HG02623 (cell line): ENCODE measurements at regions not wholly inside any gene's neighbourhood (a gene's known extent, or its start where the extent isn't known, plus 50 kb on each side); places are given as distances from the start of the nearest gene placed in this dataset.
"Not testable (repeated sequence)": the region's sequence is repeated elsewhere in the genome, so short reads cannot be mapped to it uniquely, and the experiment has no call there.

Source experiments
- ATAC-seq: cut with Tn5 transposase; IDR thresholded peaks from one replicate; pipeline ENCODE4 v1.9.1; 2021; ENCODE audit warnings: moderate library complexity; ENCODE audit not compliant: unreplicated experiment

DNA sequence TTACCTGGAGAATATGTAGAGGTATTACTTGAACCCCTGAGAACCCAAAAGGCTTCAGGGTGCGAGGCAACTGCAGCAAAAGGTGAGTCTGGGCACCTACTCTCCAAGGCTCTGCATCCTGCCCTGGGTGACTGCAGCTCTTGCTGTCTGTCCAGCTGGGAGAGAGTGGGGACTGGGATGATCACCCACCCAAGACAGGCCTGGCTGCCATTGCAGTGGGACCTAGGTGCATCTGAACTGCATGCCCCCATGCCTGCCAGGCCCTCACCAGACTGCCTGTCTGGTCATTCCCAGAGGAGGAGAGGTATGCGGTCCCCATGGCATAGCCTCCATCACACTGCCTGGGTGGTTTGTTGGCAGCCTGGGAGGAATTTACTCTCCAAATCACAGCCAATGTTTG is 563.9 kb downstream of the TFAP2A start:
- no peak for ATAC-seq

DNA sequence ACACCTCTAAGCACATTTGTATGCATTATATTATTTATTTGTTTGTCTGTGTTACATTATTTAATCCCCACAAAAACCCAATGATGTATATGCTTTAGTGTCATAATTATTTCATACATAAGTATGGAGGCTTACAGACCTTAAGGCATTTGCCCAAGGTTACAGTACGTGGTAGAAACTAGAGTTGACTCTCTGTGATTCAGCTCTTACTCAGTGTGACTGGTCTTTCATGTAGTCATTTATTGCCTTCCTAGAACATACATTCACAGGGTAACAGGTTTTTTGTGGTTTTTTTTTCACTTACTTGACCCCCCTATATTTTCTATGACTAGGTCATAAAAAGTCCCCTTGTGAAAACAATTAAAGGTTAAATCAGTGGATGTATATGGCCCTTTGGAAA is 566.8 kb downstream of the TFAP2A start:
- no peak for ATAC-seq

DNA sequence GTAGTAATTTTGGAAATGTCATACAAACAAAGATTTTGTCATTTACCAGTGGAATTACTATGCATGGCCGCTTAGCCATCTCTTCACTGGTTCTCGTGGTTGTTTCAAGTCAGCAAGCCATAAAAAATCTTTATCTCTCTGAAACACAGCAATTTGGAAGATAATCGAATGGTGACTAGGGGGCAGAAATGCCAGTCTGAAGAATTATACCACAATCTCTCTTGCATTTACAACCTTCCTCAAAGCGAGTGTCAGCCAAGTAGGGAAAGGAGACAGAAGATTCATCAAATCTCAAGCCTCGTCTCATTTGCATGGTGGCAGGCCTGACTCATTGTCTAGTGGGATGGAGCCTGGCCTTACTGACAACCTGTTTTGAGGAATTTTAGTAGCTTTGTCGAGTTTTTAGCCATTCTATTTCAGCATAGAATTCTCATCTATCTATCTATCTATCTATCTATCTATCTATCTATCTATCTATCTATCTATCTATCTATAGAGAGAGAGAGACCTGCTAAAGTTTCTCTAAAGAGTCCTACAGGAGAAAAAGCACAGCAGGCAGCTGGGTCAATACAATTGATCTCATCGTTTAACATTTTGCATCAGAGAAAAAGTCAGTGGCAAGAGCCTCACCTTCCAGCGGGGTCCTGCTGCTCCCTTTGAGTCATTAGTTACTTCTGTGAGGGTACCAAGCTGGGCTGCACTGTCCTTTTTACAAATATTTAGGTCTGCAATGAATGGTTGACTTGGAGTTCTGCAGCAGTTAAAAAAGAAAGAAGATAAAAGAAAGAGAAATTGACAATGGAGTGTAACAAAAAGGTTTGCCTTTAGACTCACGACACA is 572.8 kb downstream of the TFAP2A start:
- no peak for ATAC-seq

DNA sequence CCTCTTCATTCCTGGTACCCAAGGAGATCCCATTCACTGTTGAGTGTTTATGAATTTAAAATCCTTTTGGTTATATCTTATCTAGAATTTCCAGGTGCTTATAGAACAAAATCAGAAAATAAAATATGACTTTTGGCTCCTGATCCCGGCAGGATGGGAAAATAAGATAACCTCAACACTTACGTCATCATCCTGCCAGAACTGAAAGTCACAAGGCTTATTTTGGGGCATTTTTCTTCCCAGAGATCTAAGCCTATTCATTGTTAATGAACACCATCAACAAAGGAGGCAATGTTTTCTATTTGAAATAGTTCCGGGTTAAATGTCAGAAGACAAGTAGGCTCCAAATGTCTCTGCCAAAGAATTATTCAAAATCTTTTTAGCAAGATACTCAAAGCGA is 580.6 kb downstream of the TFAP2A start:
- ATAC-seq = no peak

DNA sequence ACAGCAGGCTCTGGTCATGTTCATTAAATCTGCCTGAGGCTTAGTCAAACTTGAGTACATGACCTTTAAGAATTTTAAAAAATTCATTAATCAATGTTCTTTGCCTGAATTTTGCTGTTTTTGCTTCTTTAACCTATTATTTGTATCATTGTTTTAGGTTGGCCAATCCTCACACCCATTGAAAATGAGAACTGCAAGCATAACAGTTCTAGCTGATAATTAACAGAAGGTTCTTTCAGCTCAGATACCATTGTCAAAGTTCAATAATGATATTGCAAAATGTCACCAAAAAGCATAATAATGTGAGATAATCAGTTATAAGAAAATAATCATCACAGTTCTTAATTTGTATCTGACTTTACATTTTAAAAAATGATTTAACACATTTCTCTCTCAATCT is 583.1 kb downstream of the TFAP2A start:
- no peak for ATAC-seq

DNA sequence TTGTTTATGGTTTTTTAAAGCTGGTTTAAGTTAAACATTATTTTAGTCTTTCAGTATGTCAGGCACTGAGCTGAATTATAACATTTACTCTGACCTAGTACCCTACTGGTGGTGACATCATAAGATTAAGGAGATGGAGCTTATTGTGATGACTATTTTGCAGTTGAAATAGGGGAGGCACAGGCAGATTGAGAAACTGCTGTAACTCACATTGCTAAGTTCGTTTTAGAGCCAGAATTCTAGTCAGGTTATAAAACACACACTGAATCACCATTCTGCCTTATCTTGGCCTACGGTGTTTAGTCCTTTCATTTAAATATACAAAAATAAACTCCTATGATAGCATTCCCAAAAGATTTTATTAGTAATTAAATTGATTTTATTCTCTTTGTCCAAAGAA is 584.1 kb downstream of the TFAP2A start:
- no peak for ATAC-seq

DNA sequence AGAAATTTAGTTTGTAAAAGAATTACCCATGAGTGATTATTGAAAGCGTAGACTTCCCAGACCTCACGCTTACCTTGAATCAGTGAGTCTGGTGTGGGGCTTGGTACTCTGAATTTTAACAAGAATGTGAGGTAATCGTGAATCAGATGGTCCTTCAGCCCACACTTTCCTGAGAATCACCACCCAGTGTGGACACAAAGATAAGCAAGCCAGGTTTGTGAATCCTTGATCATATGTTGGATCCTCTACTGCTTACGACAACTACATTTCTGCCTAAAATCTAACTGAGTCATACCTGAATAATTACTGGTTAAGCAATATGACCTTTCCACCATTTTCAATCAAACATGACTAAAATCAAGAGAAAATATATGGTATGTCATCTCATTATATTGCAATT is 589.3 kb downstream of the TFAP2A start:
- no peak for ATAC-seq

DNA sequence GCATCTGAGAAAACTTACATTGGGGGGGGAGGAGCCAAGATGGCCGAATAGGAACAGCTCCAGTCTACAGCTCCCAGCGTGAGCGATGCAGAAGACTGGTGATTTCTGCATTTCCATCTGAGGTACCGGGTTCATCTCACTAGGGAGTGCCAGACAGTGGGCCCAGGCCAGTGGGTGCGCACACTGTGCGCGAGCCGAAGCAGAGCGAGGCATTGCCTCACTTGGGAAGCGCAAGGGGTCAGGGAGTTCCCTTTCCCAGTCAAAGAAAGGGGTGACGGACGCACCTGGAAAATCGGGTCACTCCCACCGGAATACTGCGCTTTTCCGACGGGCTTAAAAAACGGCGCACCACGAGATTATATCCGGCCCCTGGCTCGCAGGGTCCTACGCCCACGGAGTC is 604.1 kb downstream of the TFAP2A start:
- ATAC-seq = not testable (repeated sequence)

DNA sequence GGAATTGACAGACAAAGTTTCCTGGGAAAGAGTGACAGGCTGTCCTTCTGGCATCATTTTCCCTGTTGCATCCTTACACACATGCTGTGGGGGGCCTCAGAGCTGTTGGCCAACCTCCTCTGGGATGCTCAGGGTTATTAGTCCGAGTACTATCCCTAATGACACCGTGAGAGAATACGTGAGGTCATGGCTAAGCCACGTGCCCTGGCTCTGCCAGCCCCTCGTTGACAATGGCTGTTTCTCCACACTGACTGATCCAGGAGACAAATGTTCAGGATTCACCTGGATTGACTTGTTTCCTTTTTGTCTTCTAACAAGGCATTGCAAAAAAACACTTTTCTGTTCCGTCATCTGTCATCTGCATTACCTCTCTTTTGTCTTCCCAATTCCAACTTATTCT is 604.6 kb downstream of the TFAP2A start:
- ATAC-seq = no peak

DNA sequence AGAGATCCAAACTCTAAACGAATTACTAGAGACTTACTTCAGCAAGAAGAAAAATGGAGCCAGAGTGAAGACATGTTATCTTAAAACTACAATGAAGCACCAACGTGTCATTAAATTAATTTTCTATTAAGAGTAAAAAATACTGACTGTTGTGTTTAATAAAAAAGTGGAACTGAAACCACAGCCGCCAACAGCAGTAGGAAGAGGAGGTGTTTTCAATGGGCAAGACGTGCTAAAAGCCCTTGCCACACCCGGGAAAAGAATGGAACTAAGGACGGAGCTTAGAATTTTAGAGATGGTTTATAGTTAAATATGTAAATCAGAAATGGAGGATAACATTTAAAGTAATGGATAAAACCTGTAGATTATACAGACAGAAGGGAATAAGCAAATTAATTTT is 608.7 kb downstream of the TFAP2A start:
- ATAC-seq = no peak

DNA sequence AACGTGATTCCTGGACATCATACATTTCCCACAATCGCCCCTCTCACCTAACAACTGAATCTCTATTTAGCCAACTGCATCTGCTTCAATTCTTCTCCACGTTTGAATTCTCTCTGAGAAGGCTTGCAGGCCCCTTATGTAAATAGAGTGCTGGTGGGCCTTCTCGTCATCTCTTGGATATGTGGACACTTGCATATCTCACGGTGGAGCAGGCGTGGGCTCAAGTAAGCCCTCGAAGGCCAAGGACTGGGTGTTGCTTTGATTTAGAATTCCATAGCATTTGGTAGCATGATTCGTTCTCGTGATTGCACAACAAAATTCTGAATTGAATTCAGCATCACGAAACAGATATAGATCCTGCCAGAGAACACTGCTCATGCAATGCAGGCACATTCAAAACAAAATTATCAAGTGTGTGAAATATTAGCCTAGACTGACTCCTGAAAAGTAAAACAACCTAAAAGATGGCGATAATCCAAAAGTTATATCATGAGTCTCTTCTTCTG is 613.6 kb downstream of the TFAP2A start:
- no peak for ATAC-seq

DNA sequence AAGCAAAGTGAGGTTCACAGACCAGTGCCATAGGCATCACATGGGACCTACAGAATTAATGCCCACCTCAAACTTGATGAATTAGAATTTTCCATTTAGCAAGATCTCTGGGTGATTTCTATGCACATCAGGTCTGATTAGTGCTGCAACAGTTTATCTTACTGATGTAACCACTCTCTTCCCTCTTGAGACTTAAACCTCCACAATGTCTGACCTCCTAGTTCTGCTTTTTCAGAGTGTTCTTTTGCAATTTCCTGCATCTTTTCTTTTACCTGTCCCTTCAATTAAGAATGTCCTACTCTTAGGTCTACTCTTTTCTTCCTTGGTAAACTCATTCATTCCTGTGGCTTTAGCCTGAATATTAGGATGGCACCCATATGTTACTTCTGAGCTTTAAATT is 615.3 kb downstream of the TFAP2A start:
- ATAC-seq = no peak

DNA sequence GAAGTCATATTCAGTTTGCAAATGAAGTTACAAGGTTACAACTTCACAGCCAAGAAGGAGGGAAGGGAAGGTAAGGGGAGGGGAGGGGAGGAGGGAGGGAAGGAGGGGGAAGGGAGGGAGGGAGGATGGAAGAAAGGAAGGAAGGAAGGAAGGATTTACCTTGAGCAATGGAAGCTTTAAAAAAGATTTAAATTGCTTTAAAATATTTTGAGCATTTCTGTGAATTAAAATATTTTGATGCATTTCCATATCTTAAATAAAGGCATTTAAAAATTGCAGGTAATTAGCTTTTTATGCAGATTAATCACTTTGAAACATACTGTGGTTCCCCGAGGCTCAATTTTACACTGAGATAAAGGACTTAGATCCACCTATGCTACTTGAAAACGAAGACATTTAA is 618.0 kb downstream of the TFAP2A start:
- ATAC-seq = no peak

DNA sequence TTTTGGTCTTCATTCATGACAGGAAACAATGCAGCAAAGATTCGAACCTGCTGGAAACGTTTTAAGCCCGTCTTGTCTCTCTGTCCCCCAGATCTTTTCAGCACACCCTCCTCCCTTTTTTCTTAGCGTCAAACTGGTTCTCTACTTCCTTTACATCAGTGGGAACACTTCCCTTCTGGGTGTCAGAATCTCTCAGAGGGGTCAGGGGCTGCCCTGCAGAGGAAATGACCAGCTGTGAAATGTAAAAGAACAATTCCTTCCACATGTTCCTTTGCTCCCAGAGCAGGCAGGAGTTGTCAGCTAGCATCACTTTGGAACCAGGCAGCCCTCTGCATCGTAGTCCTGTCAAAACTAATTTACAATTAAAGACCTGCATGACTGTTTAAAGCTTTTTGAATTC is 619.0 kb downstream of the TFAP2A start:
- no peak for ATAC-seq

DNA sequence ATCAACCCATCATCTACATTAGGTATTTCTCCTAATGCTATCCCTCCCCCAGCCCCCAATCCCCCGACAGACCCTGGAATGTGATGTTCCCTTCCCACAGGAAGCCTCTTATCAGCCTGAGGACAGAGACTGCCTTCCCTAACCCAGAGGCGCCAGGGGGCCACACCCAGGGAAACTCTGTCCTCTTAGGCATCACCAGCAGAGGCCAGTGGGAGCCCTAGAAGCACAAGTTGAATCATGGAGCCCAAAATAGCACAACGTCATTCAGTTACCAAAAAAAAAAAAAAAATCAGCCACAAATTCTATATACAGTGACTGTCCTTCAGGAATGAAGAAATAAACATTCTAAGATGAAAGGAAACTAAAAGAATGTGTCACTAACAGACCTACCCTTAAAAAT is 625.7 kb downstream of the TFAP2A start:
- no peak for ATAC-seq

DNA sequence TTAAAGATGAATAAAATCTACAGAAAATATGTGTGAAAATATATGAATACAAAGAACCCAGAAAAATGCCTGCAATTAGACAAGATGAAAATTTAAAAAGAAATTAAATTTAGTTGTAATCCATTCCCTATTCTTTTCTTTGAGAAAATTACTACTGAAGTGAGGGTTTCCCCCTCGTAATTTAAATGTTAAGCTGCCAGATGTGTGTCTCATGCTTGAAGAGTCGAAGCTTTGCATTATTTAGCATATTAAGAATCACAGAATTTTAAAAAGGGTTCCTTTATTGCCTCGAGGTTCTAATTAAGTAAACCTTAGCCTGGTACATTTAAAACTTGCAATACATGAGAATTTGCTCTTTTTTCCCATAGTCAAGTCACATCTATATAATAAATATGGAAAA is 630.1 kb downstream of the TFAP2A start:
- ATAC-seq = no peak

DNA sequence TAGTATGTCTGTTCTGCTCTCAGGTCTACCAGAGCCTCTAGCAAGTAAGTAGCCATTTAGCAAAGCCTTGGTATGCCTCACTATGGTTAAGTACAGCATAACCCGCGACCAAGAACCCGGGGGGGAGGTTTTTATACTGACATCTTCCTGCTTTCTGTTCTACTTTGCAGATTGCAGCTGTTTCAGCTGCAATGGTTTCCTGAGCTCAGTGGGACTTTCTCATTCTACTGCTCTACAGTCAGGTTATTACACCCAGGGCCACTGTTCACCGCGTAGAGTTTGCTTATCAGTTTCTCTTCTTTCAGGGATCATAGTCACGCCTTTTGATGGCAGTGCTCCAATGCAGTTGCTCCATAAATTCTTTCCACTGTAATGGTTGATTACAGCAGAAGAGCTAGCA is 631.3 kb downstream of the TFAP2A start:
- ATAC-seq = no peak

DNA sequence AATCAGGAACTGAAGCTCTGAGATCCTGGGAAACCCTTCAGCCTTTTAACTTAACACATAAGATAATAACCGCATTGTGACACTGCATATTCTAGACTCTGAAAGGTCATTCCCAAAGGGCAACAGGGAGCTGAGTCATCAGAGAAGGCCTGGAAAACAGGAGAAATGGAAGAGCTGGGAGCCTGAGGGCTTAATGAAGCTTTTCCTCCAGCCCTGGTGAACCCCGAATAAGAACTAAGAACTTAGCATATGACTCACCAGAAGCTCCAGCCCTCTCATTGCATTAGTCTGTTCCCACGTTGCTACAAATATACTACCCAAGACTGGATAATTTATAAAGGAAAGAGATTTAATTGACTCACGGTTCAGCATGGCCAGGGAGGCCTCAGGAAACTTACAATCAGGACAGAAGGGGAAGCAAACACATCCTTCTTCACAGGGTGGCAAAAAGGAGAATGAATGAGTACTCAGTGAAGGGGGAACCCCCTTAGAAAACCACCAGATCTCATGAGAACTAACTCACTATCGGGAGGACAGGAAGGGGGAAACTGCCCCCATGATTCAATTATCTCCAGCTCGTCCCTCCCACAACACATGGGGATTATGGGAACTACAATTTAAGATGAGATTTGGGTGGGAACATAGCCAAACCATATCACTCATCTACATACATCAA is 648.5 kb downstream of the TFAP2A start:
- no peak for ATAC-seq

DNA sequence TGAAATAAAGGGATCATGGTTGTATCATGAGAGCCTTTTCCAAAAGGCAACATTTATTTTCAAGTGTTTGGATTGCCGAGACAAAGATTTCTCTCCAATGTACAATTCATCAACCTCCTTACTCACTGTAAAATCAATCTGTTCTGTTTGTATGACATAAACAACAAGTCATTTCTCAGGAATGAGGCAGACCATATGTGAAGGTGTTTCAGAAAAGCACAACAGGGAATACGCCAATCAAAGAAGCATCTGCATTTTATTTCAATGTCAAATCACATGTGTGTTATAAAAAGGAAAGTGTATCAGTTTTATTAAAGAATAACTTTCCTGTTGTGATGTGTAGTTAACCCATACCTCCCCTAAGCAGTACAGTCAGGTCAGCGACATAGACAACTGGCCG is 653.7 kb downstream of the TFAP2A start:
- no peak for ATAC-seq

DNA sequence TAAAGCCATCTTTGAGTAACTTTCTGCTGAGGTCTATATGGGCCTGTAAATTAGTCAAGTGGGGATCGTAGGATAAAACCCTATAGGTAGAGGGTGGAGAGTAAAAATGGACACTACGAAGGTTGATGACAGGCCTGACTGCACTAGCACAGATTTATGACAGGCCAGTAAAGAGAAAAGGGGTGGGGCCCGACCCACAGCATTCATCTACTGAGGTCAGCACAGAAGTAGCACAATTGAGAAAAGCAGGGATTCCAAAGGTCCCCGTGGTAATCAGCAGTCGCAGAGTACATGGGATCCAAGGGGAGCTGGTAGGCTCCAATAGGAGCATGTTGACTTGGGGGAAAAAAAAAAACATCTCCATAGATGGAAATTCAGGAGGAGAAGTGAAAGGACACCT is 660.4 kb downstream of the TFAP2A start:
- no peak for ATAC-seq

DNA sequence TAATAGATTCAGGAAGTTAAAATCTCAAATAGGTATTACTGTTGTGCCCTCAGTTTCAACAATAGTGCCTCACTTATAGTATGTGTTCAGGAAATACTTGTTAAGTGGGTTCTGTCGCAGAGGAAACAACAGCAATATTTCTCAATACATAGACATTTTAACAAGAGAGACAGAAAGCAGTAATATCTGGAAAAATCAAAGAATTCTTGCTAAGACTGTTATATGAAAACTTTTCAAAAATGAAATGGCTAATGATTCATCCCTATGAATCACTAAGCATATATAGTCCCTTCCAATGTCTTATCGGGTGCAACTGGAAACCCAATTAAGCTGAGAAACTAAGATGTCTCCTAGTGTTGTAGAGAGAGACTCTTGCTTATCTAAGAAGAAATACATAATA is 668.9 kb downstream of the TFAP2A start:
- no peak for ATAC-seq

DNA sequence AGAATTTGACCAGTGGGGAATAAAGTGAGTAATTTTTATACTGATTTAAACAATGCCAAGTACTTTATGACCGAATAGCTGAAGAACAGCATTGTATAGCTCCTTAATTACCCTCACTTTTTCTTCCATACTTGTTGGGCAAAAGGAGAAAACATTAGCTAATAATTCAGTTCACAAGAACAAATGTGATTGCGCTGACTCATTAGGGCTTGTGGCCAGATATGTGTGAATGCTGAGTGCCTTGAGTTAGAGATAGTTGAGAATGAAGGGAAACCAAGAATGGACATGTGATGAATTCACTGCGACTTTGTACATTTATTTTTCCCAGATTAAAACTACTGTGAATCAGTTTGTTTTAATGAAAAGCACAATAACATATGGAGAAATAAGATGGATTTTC is 669.4 kb downstream of the TFAP2A start:
- ATAC-seq = no peak
